HepG2 (cell line): ENCODE measurements at regions not wholly inside any gene's neighbourhood (a gene's known extent, or its start where the extent isn't known, plus 50 kb on each side); places are given as distances from the start of the nearest gene placed in this dataset.

Source experiments
- ATAC-seq: fragments of 200-7000 bp; cut with Tn5 transposase; 3 replicates; pipeline ENCODE4 v1.9.1; 2020; ENCODE audit warnings: mild to moderate bottlenecking, moderate library complexity
- BruUV-seq: library from RNA; stranded (reverse); fragments of 400-500 nt; replicated peaks from 2 replicates; lab custom pipeline; 2021; lab: Mats Ljungman, UMichigan
- CTCF ChIA-PET: fragments of 300-600 bp; formaldehyde crosslinking; extraction: SDS; loops from one replicate; lab custom pipeline; 2021; ENCODE audit warnings: low total read pairs, inconsistent platforms, low intra/inter-chr PET ratio; lab: Yijun Ruan, JAX
- POLR2A ChIA-PET: fragments of 350-600 bp; sonication (Branson Sonifier 250); formaldehyde crosslinking; loops from one replicate; lab custom pipeline; 2020; ENCODE audit warnings: antibody characterized with exemption, inconsistent platforms; lab: Yijun Ruan, JAX
- DNase-seq: peaks from one replicate; pipeline ENCODE4 v3.0.0-alpha.2; 2015; ENCODE audit warnings: low spot score
- FAIRE-seq: peaks from 3 replicates; lab custom pipeline; 2011; peaks lifted over from hg19 to GRCh38; lab: Jason Lieb, UNC
- H2AFZ ChIP-seq: one replicate; pipeline ENCODE4 v1.6.1; 2011; ENCODE audit warnings: low read length, inconsistent platforms
- H3K27ac ChIP-seq: fragments of 300-600 bp; 3 replicates; pipeline ENCODE4 v1.8.0; 2011; ENCODE audit warnings: mixed run types, mild to moderate bottlenecking, mixed read lengths, low read length, inconsistent platforms; ENCODE audit not compliant: insufficient read depth; ENCODE audit errors: extremely low read length
- H3K27me3 ChIP-seq, 2 experiments: fragments of 200-600 bp in 1 of 2; 2 replicates in 1 of 2; 3 replicates in 1 of 2; pipeline versions ENCODE4 v1.6.0 to v1.8.0; 2011; ENCODE audit warnings: low read length in 2 of 2, mild to moderate bottlenecking in 2 of 2, moderate library complexity in 2 of 2, inconsistent platforms in 1 of 2; ENCODE audit not compliant: insufficient read depth in 2 of 2, control insufficient read depth in 1 of 2
- H3K36me3 ChIP-seq, 2 experiments: fragments of 200-600 bp in 1 of 2; replicated peaks in 1 of 2; 2 replicates in 1 of 2; 3 replicates in 1 of 2; pipeline versions ENCODE4 v1.5.1 to v1.8.0; 2011; ENCODE audit warnings: low read length in 2 of 2, inconsistent platforms in 1 of 2; ENCODE audit not compliant: insufficient read depth in 2 of 2, control insufficient read depth in 1 of 2
- H3K4me1 ChIP-seq: 2 replicates; pipeline ENCODE4 v1.5.1; 2012; ENCODE audit warnings: low read length, inconsistent platforms; ENCODE audit not compliant: insufficient read depth
- H3K4me2 ChIP-seq: 2 replicates; pipeline ENCODE4 v1.6.0; 2011; ENCODE audit warnings: low read depth, low read length, inconsistent platforms
- H3K4me3 ChIP-seq, 3 experiments: fragments of 200-600 bp in 1 of 3; sonication (generic), shearing (Covaris generic) in 1 of 3; replicated peaks in 1 of 3; 2 replicates each; pipeline ENCODE4 v1.5.1; 2011 to 2016; ENCODE audit warnings: low read length in 3 of 3, inconsistent platforms in 2 of 3, low read depth in 2 of 3, mild to moderate bottlenecking in 2 of 3, control low read depth in 1 of 3, mixed read lengths in 1 of 3; ENCODE audit not compliant: insufficient read depth in 1 of 3
- H3K79me2 ChIP-seq: one replicate; pipeline ENCODE4 v1.6.1; 2011; ENCODE audit warnings: low read length, inconsistent platforms; ENCODE audit not compliant: insufficient read depth
- H3K9ac ChIP-seq: 2 replicates; pipeline ENCODE4 v1.6.0; 2011; ENCODE audit warnings: mild to moderate bottlenecking, low read depth, low read length, inconsistent platforms; ENCODE audit not compliant: insufficient read depth
- H3K9me3 ChIP-seq: 2 replicates; pipeline ENCODE4 v1.5.1; 2012; ENCODE audit warnings: mild to moderate bottlenecking, low read length
- H4K20me1 ChIP-seq: 2 replicates; pipeline ENCODE4 v1.6.0; 2011; ENCODE audit warnings: inconsistent platforms, mild to moderate bottlenecking, low read length, moderate library complexity; ENCODE audit not compliant: insufficient read depth
- GRHL1 ChIP-seq: sonication (generic); formaldehyde crosslinking; conservative IDR thresholded peaks from 2 replicates; pipeline ENCODE4 v1.8.0; 2022; ENCODE audit warnings: missing genetic modification reagents
- RCOR2 ChIP-seq: IDR thresholded peaks from 2 replicates; pipeline ENCODE4 v1.6.1; 2016; ENCODE audit warnings: missing biosample characterization, missing genetic modification reagents
- SMARCC2 ChIP-seq: fragments of 450-650 bp; IDR thresholded peaks from 2 replicates; pipeline ENCODE4 v1.6.1; 2017; ENCODE audit warnings: antibody characterized with exemption, mild to moderate bottlenecking
- ZBTB1 ChIP-seq: sonication (generic); formaldehyde crosslinking; IDR thresholded peaks from 2 replicates; pipeline ENCODE4 v1.4.0; 2020; ENCODE audit warnings: missing genetic modification reagents, borderline replicate concordance
- ZFAT ChIP-seq: sonication (generic); formaldehyde crosslinking; conservative IDR thresholded peaks from 2 replicates; pipeline ENCODE4 v1.8.1; 2023; ENCODE audit warnings: missing genetic modification reagents, inconsistent platforms
- ZFX ChIP-seq: sonication (generic); formaldehyde crosslinking; IDR thresholded peaks from 2 replicates; pipeline ENCODE4 v1.4.0; 2020; ENCODE audit warnings: mild to moderate bottlenecking, low read depth, missing genetic modification reagents, moderate library complexity
- ZMYM2 ChIP-seq: sonication (generic); formaldehyde crosslinking; IDR thresholded peaks from 2 replicates; pipeline ENCODE4 v1.8.0; 2022; ENCODE audit warnings: mild to moderate bottlenecking, missing genetic modification reagents
- ZNF274 ChIP-seq: sonication (generic); formaldehyde crosslinking; IDR thresholded peaks from 2 replicates; pipeline ENCODE4 v1.5.1; 2020; ENCODE audit warnings: mild to moderate bottlenecking, missing genetic modification reagents
- ZNF281 ChIP-seq: sonication (generic); formaldehyde crosslinking; IDR thresholded peaks from 2 replicates; pipeline ENCODE4 v1.4.0; 2020; ENCODE audit warnings: missing genetic modification reagents, borderline replicate concordance
- ZNF318 ChIP-seq: sonication (generic); formaldehyde crosslinking; IDR thresholded peaks from 2 replicates; pipeline ENCODE4 v1.4.0; 2020; ENCODE audit warnings: mild to moderate bottlenecking, missing genetic modification reagents
- ZNF724P ChIP-seq: sonication (generic); formaldehyde crosslinking; IDR thresholded peaks from 2 replicates; pipeline ENCODE4 v1.8.0; 2022; ENCODE audit warnings: missing genetic modification reagents, borderline replicate concordance
- ZSCAN31 ChIP-seq: sonication (generic); formaldehyde crosslinking; IDR thresholded peaks from 2 replicates; pipeline ENCODE4 v1.5.0; 2020; ENCODE audit warnings: low read depth, mild to moderate bottlenecking, missing genetic modification reagents
- WGBS: methylation state at CpG from one replicate; pipeline ENCODE4 v1.1.6; 2017; ENCODE audit warnings: low lambda C conversion rate; 5-methylcytosine and 5-hydroxymethylcytosine counted together
- in situ Hi-C: cut with HindIII; loops from 2 replicates; pipeline ENCODE4 v1.10.0; 2017; ENCODE audit warnings: low pct_unique_long_range_greater_than_20kb; ENCODE audit not compliant: extremely low pct_ligation_motif_present
- intact Hi-C: fragments of 100-400 bp; cut with micrococcal nuclease; formaldehyde crosslinking; loops from one replicate; pipeline ENCODE4 v1.10.0; 2022; ENCODE audit not compliant: unreplicated experiment

GRCh38 chr2:107363806-107364205, 462.9 kb upstream of the RGPD4 start:
- Histone ChIP-seq H3K4me3 (no peak overlapping the region), H3K4me1 (no peaks in the 10 kb centered on the region), H3K27me3 (no peaks in the 10 kb centered on the region), H3K36me3 (no peaks in the 10 kb centered on the region), H3K4me2 (no peak overlapping the region), H4K20me1 (no peaks in the 10 kb centered on the region), H3K27ac (no peak overlapping the region), H3K9me3 (peaks cover 4% of the 10 kb centered on the region), H2AFZ (no peak overlapping the region), H3K9ac (no peak overlapping the region), H3K79me2 (no peaks in the 10 kb centered on the region)
- ATAC-seq (no peak), DNase-seq (no peak), FAIRE-seq (no peak)
- CTCF ChIA-PET, result no interaction called here
- POLR2A ChIA-PET, result no interaction called here
- BruUV-seq, result no TSS peak
- in situ Hi-C loops, result no loop called here
- intact Hi-C loops, result no loop called here
- 10% methylated on average over 2 of the region's 2 CpGs for WGBS
- no peak for TF ChIP-seq ZSCAN31 (CRISPR knock-in tag)
- TF ChIP-seq ZNF281 (CRISPR knock-in tag), result no peak
- TF ChIP-seq RCOR2 (CRISPR knock-in tag), result no peak
- no peak for TF ChIP-seq ZFX
- no peak for TF ChIP-seq ZNF724P (CRISPR knock-in tag)
- no peak for TF ChIP-seq ZNF274
- TF ChIP-seq ZNF318, result no peak
- no peak for TF ChIP-seq ZMYM2 (CRISPR knock-in tag)
- no peak for TF ChIP-seq ZFAT
- no peak for TF ChIP-seq SMARCC2
- no peak for TF ChIP-seq GRHL1 (CRISPR knock-in tag)
- TF ChIP-seq ZBTB1 (CRISPR knock-in tag), result no peak
